ENCODE measurements at regions not wholly inside any gene's neighbourhood (a gene's known extent, or its start where the extent isn't known, plus 50 kb on each side); places are given as distances from the start of the nearest gene placed in this dataset.

DNA sequence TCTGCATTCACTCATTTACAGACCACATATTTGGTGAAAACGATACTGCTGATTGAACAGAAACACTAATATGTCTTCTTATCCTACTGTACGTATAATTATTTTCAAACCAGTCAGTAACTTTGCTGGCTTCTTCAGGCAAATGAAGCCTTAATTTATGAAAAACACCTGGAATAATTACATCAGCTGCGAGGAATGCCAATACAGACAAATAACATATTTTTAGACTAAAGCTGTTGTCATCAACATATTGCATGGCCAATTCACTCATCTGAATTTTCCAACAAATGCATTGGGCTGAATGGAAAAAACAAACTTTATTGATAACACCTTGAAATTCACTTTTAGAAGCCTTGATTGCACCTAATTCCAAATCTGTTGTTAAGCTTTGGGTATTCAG lies 165.9 kb downstream of the HLX start:
- TF ChIP-seq, protein P1, sequence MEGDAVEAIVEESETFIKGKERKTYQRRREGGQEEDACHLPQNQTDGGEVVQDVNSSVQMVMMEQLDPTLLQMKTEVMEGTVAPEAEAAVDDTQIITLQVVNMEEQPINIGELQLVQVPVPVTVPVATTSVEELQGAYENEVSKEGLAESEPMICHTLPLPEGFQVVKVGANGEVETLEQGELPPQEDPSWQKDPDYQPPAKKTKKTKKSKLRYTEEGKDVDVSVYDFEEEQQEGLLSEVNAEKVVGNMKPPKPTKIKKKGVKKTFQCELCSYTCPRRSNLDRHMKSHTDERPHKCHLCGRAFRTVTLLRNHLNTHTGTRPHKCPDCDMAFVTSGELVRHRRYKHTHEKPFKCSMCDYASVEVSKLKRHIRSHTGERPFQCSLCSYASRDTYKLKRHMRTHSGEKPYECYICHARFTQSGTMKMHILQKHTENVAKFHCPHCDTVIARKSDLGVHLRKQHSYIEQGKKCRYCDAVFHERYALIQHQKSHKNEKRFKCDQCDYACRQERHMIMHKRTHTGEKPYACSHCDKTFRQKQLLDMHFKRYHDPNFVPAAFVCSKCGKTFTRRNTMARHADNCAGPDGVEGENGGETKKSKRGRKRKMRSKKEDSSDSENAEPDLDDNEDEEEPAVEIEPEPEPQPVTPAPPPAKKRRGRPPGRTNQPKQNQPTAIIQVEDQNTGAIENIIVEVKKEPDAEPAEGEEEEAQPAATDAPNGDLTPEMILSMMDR (IDR thresholded peaks at IDR 0.05; ENCODE audit: insufficient read depth, low read length): no peak
- no peak for TF ChIP-seq POLR2AphosphoS5 (IDR thresholded peaks at IDR 0.05; ENCODE audit: low read depth)
- no peak for TF ChIP-seq GABPA (IDR thresholded peaks at IDR 0.05; ENCODE audit: low read depth)
- TF ChIP-seq SPI1 (IDR thresholded peaks at IDR 0.05; ENCODE audit: borderline replicate concordance, low read depth): no peak
- TF ChIP-seq, protein P2, sequence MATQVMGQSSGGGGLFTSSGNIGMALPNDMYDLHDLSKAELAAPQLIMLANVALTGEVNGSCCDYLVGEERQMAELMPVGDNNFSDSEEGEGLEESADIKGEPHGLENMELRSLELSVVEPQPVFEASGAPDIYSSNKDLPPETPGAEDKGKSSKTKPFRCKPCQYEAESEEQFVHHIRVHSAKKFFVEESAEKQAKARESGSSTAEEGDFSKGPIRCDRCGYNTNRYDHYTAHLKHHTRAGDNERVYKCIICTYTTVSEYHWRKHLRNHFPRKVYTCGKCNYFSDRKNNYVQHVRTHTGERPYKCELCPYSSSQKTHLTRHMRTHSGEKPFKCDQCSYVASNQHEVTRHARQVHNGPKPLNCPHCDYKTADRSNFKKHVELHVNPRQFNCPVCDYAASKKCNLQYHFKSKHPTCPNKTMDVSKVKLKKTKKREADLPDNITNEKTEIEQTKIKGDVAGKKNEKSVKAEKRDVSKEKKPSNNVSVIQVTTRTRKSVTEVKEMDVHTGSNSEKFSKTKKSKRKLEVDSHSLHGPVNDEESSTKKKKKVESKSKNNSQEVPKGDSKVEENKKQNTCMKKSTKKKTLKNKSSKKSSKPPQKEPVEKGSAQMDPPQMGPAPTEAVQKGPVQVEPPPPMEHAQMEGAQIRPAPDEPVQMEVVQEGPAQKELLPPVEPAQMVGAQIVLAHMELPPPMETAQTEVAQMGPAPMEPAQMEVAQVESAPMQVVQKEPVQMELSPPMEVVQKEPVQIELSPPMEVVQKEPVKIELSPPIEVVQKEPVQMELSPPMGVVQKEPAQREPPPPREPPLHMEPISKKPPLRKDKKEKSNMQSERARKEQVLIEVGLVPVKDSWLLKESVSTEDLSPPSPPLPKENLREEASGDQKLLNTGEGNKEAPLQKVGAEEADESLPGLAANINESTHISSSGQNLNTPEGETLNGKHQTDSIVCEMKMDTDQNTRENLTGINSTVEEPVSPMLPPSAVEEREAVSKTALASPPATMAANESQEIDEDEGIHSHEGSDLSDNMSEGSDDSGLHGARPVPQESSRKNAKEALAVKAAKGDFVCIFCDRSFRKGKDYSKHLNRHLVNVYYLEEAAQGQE (IDR thresholded peaks at IDR 0.05; ENCODE audit: insufficient replicate concordance, low read depth): no peak
